Mesenchymal stem cell (in vitro differentiated cells and primary cell): ENCODE measurements at regions not wholly inside any gene's neighbourhood (a gene's known extent, or its start where the extent isn't known, plus 50 kb on each side); places are given as distances from the start of the nearest gene placed in this dataset.

Experiments
- DNase-seq: peaks from one replicate; pipeline ENCODE4 v3.0.0-alpha.2; 2013
- H2AFZ ChIP-seq: one replicate; pipeline ENCODE4 v1.6.1; 2013; ENCODE audit warnings: low read depth, mild to moderate bottlenecking, control low read depth, inconsistent platforms, low read length, moderate library complexity
- H2AK5ac ChIP-seq: 2 replicates; pipeline ENCODE4 v1.6.1; 2013; ENCODE audit warnings: low read length, moderate library complexity, mild to moderate bottlenecking, inconsistent platforms; ENCODE audit not compliant: severe bottlenecking
- H2BK120ac ChIP-seq: one replicate; pipeline ENCODE4 v1.6.1; 2013; ENCODE audit warnings: low read depth, mild to moderate bottlenecking, inconsistent platforms, low read length, moderate library complexity
- H2BK12ac ChIP-seq, 2 experiments: one replicate each; pipeline ENCODE4 v1.6.1; 2013; ENCODE audit warnings: inconsistent platforms in 2 of 2, low read length in 2 of 2, mild to moderate bottlenecking in 2 of 2, moderate library complexity in 2 of 2, control low read depth in 1 of 2
- H2BK15ac ChIP-seq: one replicate; pipeline ENCODE4 v1.6.1; 2013; ENCODE audit warnings: mild to moderate bottlenecking, low read depth, inconsistent platforms; ENCODE audit not compliant: poor library complexity, severe bottlenecking
- H2BK5ac ChIP-seq: 2 replicates; pipeline ENCODE4 v1.6.1; 2013; ENCODE audit warnings: low read depth, mild to moderate bottlenecking, low read length, control low read depth, inconsistent platforms; ENCODE audit not compliant: poor library complexity, severe bottlenecking
- H3K14ac ChIP-seq, 2 experiments: one replicate each; pipeline ENCODE4 v1.6.1; 2013; ENCODE audit warnings: inconsistent platforms in 2 of 2, low read length in 2 of 2, control low read depth in 1 of 2, mild to moderate bottlenecking in 1 of 2, moderate library complexity in 1 of 2
- H3K18ac ChIP-seq, 2 experiments: one replicate each; pipeline ENCODE4 v1.6.1; 2013; ENCODE audit warnings: inconsistent platforms in 2 of 2, low read length in 2 of 2, control low read depth in 1 of 2, low read depth in 1 of 2, mild to moderate bottlenecking in 1 of 2
- H3K23ac ChIP-seq, 2 experiments: one replicate each; pipeline ENCODE4 v1.6.1; 2013; ENCODE audit warnings: inconsistent platforms in 2 of 2, low read length in 2 of 2, mild to moderate bottlenecking in 2 of 2, moderate library complexity in 2 of 2, control low read depth in 1 of 2
- H3K27ac ChIP-seq: 2 replicates; pipeline ENCODE4 v1.5.1; 2013; ENCODE audit warnings: mild to moderate bottlenecking, moderate library complexity, low read length, control low read depth, inconsistent platforms; ENCODE audit not compliant: poor library complexity, severe bottlenecking
- H3K27me3 ChIP-seq, 2 experiments: 2 replicates each; pipeline versions ENCODE4 v1.6.1 to v1.7.0; 2013; ENCODE audit warnings: low read length in 2 of 2, mild to moderate bottlenecking in 2 of 2, moderate library complexity in 2 of 2, control low read depth in 1 of 2, inconsistent platforms in 1 of 2; ENCODE audit not compliant: control insufficient read depth in 1 of 2, insufficient read depth in 1 of 2
- H3K36me3 ChIP-seq, 2 experiments: 2 replicates each; pipeline versions ENCODE4 v1.6.1 to v1.7.0; 2013; ENCODE audit warnings: low read length in 2 of 2, control low read depth in 1 of 2, inconsistent platforms in 1 of 2, low read depth in 1 of 2, mild to moderate bottlenecking in 1 of 2; ENCODE audit not compliant: insufficient read depth in 2 of 2, control insufficient read depth in 1 of 2
- H3K4ac ChIP-seq, 2 experiments: one replicate each; pipeline ENCODE4 v1.6.1; 2013; ENCODE audit warnings: inconsistent platforms in 2 of 2, low read length in 2 of 2, mild to moderate bottlenecking in 2 of 2, moderate library complexity in 2 of 2, control low read depth in 1 of 2, low read depth in 1 of 2
- H3K4me1 ChIP-seq: 2 replicates; pipeline ENCODE4 v1.6.1; 2013; ENCODE audit warnings: low read depth, low read length, control low read depth; ENCODE audit not compliant: control insufficient read depth, insufficient read depth
- H3K4me2 ChIP-seq: 2 replicates; pipeline ENCODE4 v1.6.1; 2013; ENCODE audit warnings: low read length, mild to moderate bottlenecking, inconsistent platforms; ENCODE audit not compliant: poor library complexity, severe bottlenecking
- H3K4me3 ChIP-seq, 2 experiments: 2 replicates each; pipeline versions ENCODE4 v1.5.1 to v1.7.0; 2013; ENCODE audit warnings: low read length in 2 of 2, mild to moderate bottlenecking in 2 of 2, control low read depth in 1 of 2, low read depth in 1 of 2; ENCODE audit not compliant: insufficient read depth in 1 of 2
- H3K79me1 ChIP-seq: replicated peaks from 2 replicates; pipeline ENCODE4 v1.6.1; 2013; ENCODE audit warnings: mild to moderate bottlenecking, control low read depth, low read length, inconsistent platforms; ENCODE audit not compliant: poor library complexity, severe bottlenecking
- H3K9ac ChIP-seq: 2 replicates; pipeline ENCODE4 v1.7.0; 2013; ENCODE audit warnings: mild to moderate bottlenecking, low read length, moderate library complexity
- H3K9me3 ChIP-seq: 2 replicates; pipeline ENCODE4 v1.7.0; 2013; ENCODE audit warnings: mild to moderate bottlenecking, low read length; ENCODE audit not compliant: control insufficient read depth
- H4K8ac ChIP-seq: one replicate; pipeline ENCODE4 v1.6.1; 2013; ENCODE audit warnings: inconsistent platforms, mild to moderate bottlenecking, low read length, moderate library complexity
- H4K91ac ChIP-seq: one replicate; pipeline ENCODE4 v1.6.1; 2013; ENCODE audit warnings: mild to moderate bottlenecking, low read length, inconsistent platforms
- WGBS: methylation state at CpG from one replicate; pipeline ENCODE4 v1.1.7; 2013; ENCODE audit warnings: mixed read lengths; 5-methylcytosine and 5-hydroxymethylcytosine counted together

- H2AFZ ChIP-seq, result no peak overlapping the region
- H2BK120ac ChIP-seq, result no peak overlapping the region
- H3K79me1 ChIP-seq, result no peaks in the 10 kb centered on the region
- H4K91ac ChIP-seq, result no peak overlapping the region
- H3K4me1 ChIP-seq, result no peaks in the 10 kb centered on the region
- no peak overlapping the region for H3K9ac ChIP-seq
- no CpG with 5 or more reads among the region's 3 CpGs for WGBS
- H3K18ac ChIP-seq, result no peak overlapping the region
- no peak overlapping the region for H3K4me3 ChIP-seq
- H3K27me3 ChIP-seq, result no peaks in the 10 kb centered on the region
- H3K4ac ChIP-seq, result no peak overlapping the region
- no peak overlapping the region for H3K14ac ChIP-seq
- no peak for DNase-seq
- H3K9me3 ChIP-seq, result no peaks in the 10 kb centered on the region
- H2BK15ac ChIP-seq, result no peak overlapping the region
- H2BK12ac ChIP-seq, result no peak overlapping the region
- no peak overlapping the region for H2BK5ac ChIP-seq
- H3K23ac ChIP-seq, result no peak overlapping the region
- no peak overlapping the region for H2AK5ac ChIP-seq
- no peak overlapping the region for H3K4me2 ChIP-seq
- no peak overlapping the region for H4K8ac ChIP-seq
- no peaks in the 10 kb centered on the region for H3K36me3 ChIP-seq
- no peak overlapping the region for H3K27ac ChIP-seq
Measured at GRCh38 chr14:49014476-49014875, 571.7 kb downstream of the RPS29 start.

GRCh38 chr14:49008363-49008762 lies 577.8 kb downstream of the RPS29 start:
- Histone ChIP-seq H2BK12ac (no peak overlapping the region), H3K9ac (no peak overlapping the region), H3K4ac (no peak overlapping the region), H3K36me3 (no peaks in the 10 kb centered on the region), H2AFZ (no peak overlapping the region), H3K4me3 (no peak overlapping the region), H2AK5ac (no peak overlapping the region), H3K4me2 (no peak overlapping the region), H3K27me3 (no peaks in the 10 kb centered on the region), H2BK120ac (no peak overlapping the region), H3K23ac (no peak overlapping the region), H3K14ac (no peak overlapping the region), H3K4me1 (no peaks in the 10 kb centered on the region), H3K79me1 (no peaks in the 10 kb centered on the region), H3K27ac (no peak overlapping the region), H2BK5ac (no peak overlapping the region), H4K91ac (no peak overlapping the region), H2BK15ac (no peak overlapping the region), H3K18ac (no peak overlapping the region), H3K9me3 (no peaks in the 10 kb centered on the region), H4K8ac (no peak overlapping the region)
- WGBS, result 81% methylated on average over 2 of the region's 3 CpGs
- no peak for DNase-seq

GRCh38 chr14:48991141-48991540 lies 595.0 kb downstream of the RPS29 start:
- H2BK5ac ChIP-seq, result no peak overlapping the region
- no peaks in the 10 kb centered on the region for H3K36me3 ChIP-seq
- H4K8ac ChIP-seq, result no peak overlapping the region
- no peak overlapping the region for H2AFZ ChIP-seq
- H3K27me3 ChIP-seq, result no peaks in the 10 kb centered on the region
- H2BK12ac ChIP-seq, result no peak overlapping the region
- H4K91ac ChIP-seq, result no peak overlapping the region
- no peak overlapping the region for H3K4me2 ChIP-seq
- H3K27ac ChIP-seq, result no peak overlapping the region
- H3K4me3 ChIP-seq, result no peak overlapping the region
- H3K79me1 ChIP-seq, result no peaks in the 10 kb centered on the region
- no peak overlapping the region for H3K4ac ChIP-seq
- no peak overlapping the region for H2AK5ac ChIP-seq
- H3K14ac ChIP-seq, result no peak overlapping the region
- H3K9ac ChIP-seq, result no peak overlapping the region
- H3K18ac ChIP-seq, result no peak overlapping the region
- WGBS, result 96% methylated on average over 4 of the region's 4 CpGs
- no peak overlapping the region for H2BK15ac ChIP-seq
- no peak for DNase-seq
- H3K4me1 ChIP-seq, result no peaks in the 10 kb centered on the region
- H3K9me3 ChIP-seq, result no peaks in the 10 kb centered on the region
- no peak overlapping the region for H3K23ac ChIP-seq
- no peak overlapping the region for H2BK120ac ChIP-seq

GRCh38 chr14:48983351-48983888 lies 602.8 kb downstream of the RPS29 start:
- Histone ChIP-seq H2BK5ac (no peak overlapping the region), H3K14ac (no peak overlapping the region), H3K27me3 (no peaks in the 10 kb centered on the region), H4K8ac (no peak overlapping the region), H3K18ac (no peak overlapping the region), H3K4me1 (no peaks in the 10 kb centered on the region), H2AK5ac (no peak overlapping the region), H3K36me3 (no peaks in the 10 kb centered on the region), H3K79me1 (no peaks in the 10 kb centered on the region), H2BK15ac (no peak overlapping the region), H2AFZ (no peak overlapping the region), H2BK12ac (no peak overlapping the region), H3K23ac (no peak overlapping the region), H3K4ac (no peak overlapping the region), H3K4me3 (no peak overlapping the region), H4K91ac (no peak overlapping the region), H3K9ac (no peak overlapping the region), H3K9me3 (no peaks in the 10 kb centered on the region), H2BK120ac (no peak overlapping the region), H3K27ac (no peak overlapping the region), H3K4me2 (no peak overlapping the region)
- DNase-seq, result no peak
- WGBS, result 77% methylated on average over 4 of the region's 6 CpGs
